GM18909 (cell line): ENCODE measurements at regions not wholly inside any gene's neighbourhood (a gene's known extent, or its start where the extent isn't known, plus 50 kb on each side); places are given as distances from the start of the nearest gene placed in this dataset.

Experiments
- ATAC-seq: cut with Tn5 transposase; IDR thresholded peaks from one replicate; pipeline ENCODE4 v1.9.1; 2021; ENCODE audit warnings: mild to moderate bottlenecking; ENCODE audit not compliant: unreplicated experiment, poor library complexity

DNA sequence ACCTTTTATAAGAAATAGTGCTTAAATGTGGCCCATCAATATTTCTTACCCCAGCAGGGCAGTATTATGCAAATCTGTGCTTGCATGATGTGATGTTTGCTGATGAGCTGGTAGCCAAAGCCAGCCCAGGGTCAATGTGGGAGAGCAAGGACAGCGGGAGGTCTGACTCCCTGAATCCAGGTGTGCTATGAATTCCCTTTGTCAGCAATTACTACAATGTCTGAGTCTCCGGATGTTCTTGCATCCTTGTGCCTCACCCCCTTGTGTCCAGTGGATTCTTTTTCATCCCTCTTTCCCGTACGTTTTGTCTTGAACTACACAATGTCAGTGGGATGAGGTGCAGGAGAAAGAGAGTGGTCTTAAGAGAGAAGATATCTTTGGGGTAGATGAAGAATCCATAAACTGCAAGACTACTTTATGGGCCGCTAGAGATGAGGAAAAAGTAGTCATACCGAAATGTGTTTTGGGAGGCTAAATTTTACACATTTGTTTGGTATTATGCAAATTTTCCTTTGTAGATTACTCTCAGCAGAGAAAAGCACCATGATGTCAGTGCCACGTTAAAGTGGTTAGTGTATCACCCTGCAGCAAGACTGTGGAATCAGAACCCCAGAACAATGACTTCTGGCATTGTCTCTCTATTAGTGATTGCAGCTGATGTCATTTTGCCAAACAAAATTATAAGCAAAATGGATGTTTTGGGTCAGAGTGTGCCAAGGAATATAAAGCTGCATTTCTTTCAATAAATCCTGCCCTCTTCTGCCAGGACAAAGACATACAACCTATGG lies 53.5 kb upstream of the TSHZ3 start:
- no peak for ATAC-seq

DNA sequence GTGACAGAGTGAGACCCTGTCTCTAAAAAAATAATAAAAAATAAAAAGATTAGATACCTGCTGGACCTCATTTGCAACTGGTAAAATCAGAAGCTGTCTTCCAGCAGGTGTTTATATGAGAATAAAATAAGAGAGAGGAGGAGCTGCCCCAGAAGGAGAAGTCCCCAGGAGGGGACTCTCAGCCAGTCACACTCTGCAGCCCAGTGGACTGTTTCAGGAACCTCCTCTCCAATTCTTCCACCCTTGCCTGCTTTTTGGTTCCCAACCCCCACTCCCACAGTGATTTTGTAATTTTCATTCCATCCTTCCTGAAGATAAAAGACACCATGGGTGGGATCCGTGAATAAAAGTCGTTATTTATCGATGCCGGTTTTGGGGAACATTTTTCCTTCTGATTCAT lies 56.9 kb upstream of the TSHZ3 start:
- ATAC-seq = no peak

GRCh38 chr19:31408460-31409124 lies 59.4 kb upstream of the TSHZ3 start:
- ATAC-seq = no peak

DNA sequence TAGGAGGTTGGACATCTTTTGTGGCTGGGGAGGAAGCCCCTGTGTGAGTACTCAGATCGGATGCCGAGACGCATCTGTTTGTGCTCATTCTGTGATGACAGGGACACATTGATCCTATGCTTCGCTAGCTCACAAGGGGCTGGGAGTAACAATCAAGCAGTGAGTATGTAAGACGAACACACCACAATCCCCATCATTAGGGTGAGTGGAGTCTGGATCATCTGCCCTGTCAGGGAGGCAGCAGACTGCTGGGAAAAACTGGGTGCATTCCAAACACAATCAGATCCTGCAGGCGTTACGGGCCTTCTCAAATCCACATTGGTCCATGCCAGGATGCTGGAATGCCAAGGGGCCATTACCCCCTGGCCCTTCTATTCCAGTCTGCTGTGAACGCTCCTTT lies 64.1 kb upstream of the TSHZ3 start:
- no peak for ATAC-seq

DNA sequence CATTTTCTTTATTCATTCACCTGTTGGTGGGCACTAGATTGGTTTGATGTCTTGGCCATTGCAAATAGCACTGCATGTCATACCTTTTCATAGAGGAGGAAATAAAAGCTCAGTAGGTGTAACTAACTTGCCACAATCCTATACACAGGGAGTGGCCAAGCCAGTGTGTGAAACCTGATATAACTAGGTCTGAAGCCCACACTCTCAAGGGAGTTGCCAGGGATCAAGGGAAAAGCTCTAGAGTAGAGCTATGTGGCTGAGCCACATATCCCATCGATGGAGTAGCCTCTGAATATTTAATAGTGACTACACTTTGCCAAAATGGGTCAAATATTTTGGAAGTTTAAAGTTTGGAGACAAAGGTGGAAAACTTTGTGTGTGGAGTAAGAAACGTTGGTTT lies 66.1 kb upstream of the TSHZ3 start:
- no peak for ATAC-seq

GRCh38 chr19:31416548-31416947 lies 67.3 kb upstream of the TSHZ3 start:
- no peak for ATAC-seq

- ATAC-seq = no peak
These were observed 68.8 kb upstream of the TSHZ3 start for GRCh38 chr19:31418055-31418454.

GRCh38 chr19:31418692-31419430 lies 69.6 kb upstream of the TSHZ3 start:
- no peak for ATAC-seq

DNA sequence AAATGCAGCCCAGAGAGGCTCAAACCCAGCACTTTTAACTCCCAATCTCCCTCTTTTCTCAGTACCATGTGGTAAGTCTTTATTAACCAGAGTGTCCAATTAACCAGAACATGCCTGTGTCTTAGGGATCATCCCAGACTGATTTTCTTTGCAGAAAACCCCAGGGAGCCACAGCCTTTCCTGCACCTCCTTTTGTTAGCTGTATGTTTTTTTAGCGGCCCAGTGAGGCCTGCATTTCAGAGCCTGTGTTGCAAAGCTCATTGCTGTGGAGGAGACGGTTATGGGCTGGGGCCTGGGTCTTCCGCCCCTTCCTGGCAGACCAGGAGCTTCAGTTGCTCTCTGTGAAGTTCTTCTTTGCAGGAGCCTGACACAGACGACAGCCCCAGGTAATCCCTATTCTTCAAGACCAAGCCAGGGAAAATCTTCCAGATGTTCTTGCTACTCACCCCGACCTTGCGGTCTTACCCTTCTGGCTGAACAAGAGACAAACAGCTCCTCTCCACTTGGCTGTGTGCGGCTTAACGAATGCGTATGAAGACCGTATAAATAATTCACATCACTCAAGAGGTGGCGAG lies 70.7 kb upstream of the TSHZ3 start:
- no peak for ATAC-seq

GRCh38 chr19:31421082-31421481 lies 71.8 kb upstream of the TSHZ3 start:
- no peak for ATAC-seq

DNA sequence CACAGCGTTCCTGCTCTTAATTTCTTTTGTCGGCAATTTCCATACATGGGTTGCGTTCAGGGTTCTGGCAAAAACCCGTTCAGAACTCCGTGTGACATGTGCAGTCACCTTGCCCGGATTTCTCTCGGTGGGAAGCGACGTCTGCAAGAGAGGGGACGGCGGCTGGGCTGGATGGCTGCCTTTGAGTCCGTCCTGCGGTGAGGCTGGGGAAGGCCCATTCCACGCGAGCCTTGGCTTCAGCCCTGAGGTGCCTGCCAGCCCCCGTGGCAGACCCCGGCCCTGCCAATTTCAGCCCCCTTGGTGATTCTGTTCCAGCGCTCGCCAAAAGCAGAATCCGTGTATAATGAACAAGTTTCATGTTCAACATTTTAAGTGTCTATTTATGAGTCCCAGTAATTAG lies 72.6 kb upstream of the TSHZ3 start:
- no peak for ATAC-seq

DNA sequence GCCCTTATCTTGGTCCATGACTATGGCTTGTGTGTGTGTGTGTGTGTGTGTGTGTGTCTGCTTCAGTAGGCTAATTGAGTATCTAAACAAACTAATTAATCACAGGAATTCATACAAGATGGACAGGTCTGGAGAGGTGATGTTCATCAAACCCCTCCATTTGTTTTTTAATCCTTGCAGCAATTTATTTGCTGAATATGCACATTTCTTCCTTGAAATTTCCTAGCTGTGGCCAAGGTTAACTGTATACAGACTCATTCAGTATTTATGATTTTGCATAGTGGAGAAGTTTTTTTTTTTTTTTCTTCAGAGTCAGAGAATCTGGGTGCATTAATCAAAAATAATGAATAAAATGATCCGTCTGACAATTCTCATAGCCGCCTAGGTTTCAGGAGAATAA lies 74.7 kb upstream of the TSHZ3 start:
- no peak for ATAC-seq

DNA sequence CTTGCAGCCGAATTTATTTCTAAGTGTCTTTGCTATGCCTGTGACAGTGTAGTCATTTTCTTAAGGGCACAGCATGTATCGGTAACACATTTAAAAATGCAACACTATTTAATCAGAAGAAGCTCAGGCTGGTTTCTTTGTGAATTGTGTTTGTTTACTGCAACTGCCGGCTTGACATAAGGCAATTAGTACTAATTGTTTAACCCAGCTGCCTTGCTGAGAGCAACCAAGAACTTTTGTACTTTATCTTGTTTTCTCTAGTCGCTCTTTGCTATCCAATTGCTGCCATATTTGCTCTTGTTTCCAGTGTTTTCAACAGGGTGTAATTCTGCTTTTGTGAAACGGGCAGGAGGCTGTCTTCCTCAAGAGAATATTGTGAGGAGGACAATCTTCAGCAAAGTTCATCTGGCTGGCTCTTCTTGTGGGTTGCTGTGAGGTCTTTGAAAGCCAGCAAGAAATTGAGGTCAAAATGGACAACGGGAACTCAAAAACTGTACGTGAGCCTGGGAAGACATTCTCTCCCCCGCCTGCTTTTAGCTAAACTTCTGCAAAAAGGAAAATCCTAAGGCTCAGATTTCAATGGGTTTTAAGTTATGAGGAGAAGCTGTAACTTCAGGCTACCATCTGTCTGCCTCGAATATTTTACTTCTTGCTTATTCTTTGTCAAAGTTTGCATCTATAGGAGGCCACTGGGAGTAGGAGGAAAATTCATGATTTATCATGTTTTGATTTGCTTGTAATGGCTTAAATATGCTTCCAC lies 75.8 kb upstream of the TSHZ3 start:
- no peak for ATAC-seq

DNA sequence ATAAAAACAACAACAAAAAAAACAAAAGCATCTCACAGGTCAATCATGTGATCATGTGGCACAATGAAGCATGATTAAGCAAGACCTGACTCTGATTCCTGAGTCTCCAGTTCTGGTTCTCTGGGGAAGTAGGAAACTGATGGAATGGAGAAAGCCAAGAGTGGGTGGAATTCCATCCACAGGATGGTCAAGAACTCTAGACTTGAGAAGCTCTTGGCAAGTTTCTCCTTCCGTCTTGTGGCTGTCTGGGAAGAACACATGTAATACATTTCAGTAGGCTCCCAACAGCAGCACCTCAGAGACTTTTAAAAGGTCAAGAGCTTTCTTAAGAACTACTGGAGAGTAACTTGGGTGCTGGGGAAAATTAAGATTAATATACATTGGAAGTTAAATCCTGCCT lies 78.6 kb upstream of the TSHZ3 start:
- no peak for ATAC-seq

DNA sequence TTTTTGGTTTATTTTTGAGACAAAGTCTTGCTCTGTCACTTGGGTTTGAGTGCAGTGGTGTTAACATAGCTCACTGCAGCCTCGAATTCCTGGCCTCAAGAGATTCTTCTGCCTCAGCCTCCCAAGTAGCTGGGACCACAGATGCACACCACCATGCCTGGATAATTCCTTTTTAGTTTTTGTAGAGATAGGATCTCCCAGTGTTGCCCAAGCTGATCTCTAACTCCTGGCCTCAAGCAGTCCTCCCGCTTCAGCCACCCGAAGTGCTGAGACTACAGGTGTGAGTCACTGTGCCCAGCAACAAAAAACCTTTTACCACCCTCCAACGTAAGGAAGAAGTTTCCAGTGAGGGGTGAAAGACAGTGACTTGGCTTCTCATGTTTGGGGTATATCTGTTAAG lies 81.1 kb upstream of the TSHZ3 start:
- ATAC-seq = no peak

- no peak for ATAC-seq
These were observed 83.1 kb upstream of the TSHZ3 start for GRCh38 chr19:31432201-31432810.

- ATAC-seq = no peak
These were observed 87.0 kb upstream of the TSHZ3 start for GRCh38 chr19:31436121-31436776.

DNA sequence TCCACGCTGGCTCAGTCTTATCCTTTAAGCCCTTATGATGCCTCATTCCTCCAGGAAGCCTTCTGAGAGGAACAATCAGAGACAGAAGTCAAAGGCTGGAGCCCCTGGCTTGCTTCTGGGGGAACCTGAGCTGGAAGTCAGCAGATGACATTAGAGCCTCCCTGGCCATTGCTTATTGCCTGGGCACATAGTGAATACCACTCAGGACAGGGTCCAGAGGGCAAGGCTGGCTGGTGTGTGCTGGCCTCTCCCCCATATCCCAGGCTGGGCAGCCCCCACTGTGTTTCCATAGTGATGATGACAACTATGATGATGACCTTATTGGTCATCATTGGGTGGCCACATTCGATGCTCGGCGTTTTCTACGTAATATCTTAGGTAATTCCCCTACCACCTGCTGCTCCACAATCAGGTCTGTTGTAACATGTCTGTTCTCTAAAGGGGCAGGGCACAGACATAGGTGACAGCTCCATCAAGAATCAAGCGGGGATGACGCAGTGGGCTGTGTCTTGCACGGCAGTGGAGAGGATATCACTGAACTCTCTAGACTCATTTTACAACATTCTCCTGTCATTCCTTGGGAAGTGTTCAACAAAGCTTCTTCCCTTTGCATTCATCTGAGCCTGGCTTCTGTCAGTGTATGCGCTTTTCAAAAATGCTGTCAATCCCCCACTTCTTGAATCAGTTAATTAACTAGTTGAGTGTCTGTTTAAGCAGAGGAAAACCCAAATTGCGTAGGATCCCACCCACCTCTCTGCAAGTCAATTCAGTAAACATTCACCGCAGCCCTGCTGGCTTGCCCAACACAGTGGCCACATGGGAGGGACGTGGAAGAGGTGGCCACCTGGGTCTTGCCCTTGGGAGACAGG lies 89.4 kb upstream of the TSHZ3 start:
- ATAC-seq = no peak

DNA sequence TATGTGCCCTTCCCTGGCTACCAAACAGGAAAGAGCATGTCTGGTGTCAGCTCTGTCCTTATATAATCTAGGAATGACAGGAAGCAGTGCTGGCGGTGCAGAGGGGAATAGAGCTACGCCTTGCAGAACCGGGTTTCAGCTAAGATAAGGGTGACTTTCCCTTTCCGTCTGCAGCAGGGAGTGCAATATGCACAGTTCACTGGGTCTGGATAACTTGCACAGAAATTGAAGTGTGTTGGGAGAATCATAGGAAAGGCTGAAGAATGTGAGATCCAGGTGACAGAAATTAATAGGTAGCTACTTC lies 90.0 kb upstream of the TSHZ3 start:
- ATAC-seq = no peak
